VCaP (cell line): ENCODE measurements at regions not wholly inside any gene's neighbourhood (a gene's known extent, or its start where the extent isn't known, plus 50 kb on each side); places are given as distances from the start of the nearest gene placed in this dataset.

Experiments
- H3K27ac ChIP-seq: fragments of 450-650 bp; 2 replicates; pipeline ENCODE4 v1.5.1; 2017
- TF ChIP-seq, protein P1 (sequence below): fragments of 450-650 bp; conservative IDR thresholded peaks from 2 replicates; pipeline ENCODE4 v1.5.1; 2017; ENCODE audit warnings: mild to moderate bottlenecking, moderate library complexity

DNA sequence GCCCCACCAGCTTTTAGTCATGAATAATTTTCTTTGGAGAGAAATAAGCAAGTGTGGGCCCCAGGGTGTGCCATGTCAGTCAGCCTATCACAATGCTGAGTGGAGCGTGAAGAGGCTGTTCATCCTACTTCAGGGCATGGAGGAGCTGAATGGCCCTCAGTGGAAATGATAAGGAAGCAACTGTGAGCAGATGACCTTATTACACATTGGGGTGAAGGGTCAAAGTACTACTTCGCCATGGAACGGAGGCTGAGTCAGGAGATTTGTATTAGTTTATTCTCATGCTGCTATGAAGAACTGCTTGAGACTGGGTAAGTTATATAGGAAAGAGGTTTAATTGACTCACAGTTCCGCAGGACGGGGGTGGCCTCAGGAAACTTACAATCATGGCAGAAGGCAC lies 231.0 kb upstream of the ADAMTS16 start:
- TF ChIP-seq, protein P1, sequence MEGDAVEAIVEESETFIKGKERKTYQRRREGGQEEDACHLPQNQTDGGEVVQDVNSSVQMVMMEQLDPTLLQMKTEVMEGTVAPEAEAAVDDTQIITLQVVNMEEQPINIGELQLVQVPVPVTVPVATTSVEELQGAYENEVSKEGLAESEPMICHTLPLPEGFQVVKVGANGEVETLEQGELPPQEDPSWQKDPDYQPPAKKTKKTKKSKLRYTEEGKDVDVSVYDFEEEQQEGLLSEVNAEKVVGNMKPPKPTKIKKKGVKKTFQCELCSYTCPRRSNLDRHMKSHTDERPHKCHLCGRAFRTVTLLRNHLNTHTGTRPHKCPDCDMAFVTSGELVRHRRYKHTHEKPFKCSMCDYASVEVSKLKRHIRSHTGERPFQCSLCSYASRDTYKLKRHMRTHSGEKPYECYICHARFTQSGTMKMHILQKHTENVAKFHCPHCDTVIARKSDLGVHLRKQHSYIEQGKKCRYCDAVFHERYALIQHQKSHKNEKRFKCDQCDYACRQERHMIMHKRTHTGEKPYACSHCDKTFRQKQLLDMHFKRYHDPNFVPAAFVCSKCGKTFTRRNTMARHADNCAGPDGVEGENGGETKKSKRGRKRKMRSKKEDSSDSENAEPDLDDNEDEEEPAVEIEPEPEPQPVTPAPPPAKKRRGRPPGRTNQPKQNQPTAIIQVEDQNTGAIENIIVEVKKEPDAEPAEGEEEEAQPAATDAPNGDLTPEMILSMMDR = no peak
- no peak overlapping the region for H3K27ac ChIP-seq

- TF ChIP-seq, protein P1 = no peak
Observed at GRCh38 chr5:4911646-4912403, 228.3 kb upstream of the ADAMTS16 start.

DNA sequence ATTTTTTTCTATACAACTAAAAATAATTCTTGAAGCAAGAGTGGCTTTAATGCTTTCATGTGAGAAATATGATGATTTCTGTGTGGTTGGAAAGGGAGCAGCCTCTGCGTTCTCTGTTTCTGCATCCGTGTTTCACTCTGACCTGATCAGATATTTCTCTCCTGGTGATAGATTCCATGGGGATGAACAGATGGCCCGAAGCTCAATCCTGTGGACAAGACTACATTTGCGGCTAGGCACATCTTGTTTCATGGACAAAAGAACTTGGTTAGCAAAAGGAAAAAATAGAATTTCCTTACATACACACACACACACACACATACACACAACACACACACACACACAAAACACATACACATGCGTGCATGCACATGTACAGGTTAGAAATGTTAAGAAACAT lies 218.2 kb upstream of the ADAMTS16 start:
- TF ChIP-seq, protein P1 = no peak
- no peak overlapping the region for H3K27ac ChIP-seq

More at GRCh38 chr5:4911646-4912403, 228.3 kb upstream of the ADAMTS16 start:
- H3K27ac ChIP-seq = no peak overlapping the region

- TF ChIP-seq, protein P1 = no peak
- no peak overlapping the region for H3K27ac ChIP-seq
Observed at GRCh38 chr5:4924577-4924976, 215.6 kb upstream of the ADAMTS16 start.

GRCh38 chr5:4927097-4927496 lies 213.0 kb upstream of the ADAMTS16 start:
- H3K27ac ChIP-seq = no peak overlapping the region
- TF ChIP-seq, protein P1 = no peak

- TF ChIP-seq, protein P1 = no peak
- no peak overlapping the region for H3K27ac ChIP-seq
Observed at GRCh38 chr5:4928409-4928808, 211.7 kb upstream of the ADAMTS16 start.

DNA sequence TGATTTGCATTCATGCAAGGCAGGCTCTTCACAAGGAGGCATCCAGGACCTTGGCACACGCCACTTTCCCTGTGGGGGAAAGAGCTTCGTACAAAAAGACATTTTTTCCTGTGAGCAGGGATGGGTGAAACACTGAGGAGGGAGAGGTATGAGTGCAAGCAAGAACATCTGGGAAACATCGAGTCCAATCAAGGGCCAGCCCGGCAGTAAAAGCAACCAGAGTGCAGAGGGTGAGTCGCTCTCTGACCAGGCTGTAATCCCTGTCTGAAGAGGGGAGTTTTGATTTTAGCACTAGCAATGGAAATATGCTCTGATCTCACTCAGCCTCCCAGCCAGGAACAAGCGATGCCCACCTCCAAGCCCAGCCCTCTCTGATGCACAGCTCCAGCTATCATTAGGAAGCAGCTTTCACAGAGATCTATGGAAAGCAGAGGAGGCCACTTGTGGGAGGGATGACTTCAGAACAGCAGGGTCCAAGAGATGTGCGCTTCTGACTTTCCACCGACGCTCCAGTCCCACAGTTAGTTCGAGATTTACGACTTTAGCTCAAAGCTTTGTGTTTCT lies 211.0 kb upstream of the ADAMTS16 start:
- no peak overlapping the region for H3K27ac ChIP-seq
- TF ChIP-seq, protein P1 = no peak
